HepG2 (cell line): ENCODE measurements at regions not wholly inside any gene's neighbourhood (a gene's known extent, or its start where the extent isn't known, plus 50 kb on each side); places are given as distances from the start of the nearest gene placed in this dataset.

ENCODE experiments used
- FOXA3 ChIP-seq: IDR thresholded peaks from 2 replicates; pipeline ENCODE4 v1.6.1; 2016; ENCODE audit warnings: missing genetic modification reagents, missing compliant biosample characterization
- HDAC2 ChIP-seq: sonication (generic); formaldehyde crosslinking; IDR thresholded peaks from 2 replicates; pipeline ENCODE4 v1.4.0; 2020; ENCODE audit warnings: missing genetic modification reagents
- KAT8 ChIP-seq: IDR thresholded peaks from 2 replicates; pipeline ENCODE4 v1.6.1; 2016; ENCODE audit warnings: missing genetic modification reagents, missing compliant biosample characterization
- KDM4B ChIP-seq: sonication (generic); formaldehyde crosslinking; IDR thresholded peaks from 2 replicates; pipeline ENCODE4 v1.4.0; 2020; ENCODE audit warnings: missing genetic modification reagents
- MIXL1 ChIP-seq: IDR thresholded peaks from 2 replicates; pipeline ENCODE4 v1.6.1; 2016
- NFKB2 ChIP-seq: sonication (generic); formaldehyde crosslinking; IDR thresholded peaks from 2 replicates; pipeline ENCODE4 v1.4.0; 2020; ENCODE audit warnings: missing genetic modification reagents, borderline replicate concordance
- RCOR2 ChIP-seq: IDR thresholded peaks from 2 replicates; pipeline ENCODE4 v1.6.1; 2016; ENCODE audit warnings: missing biosample characterization, missing genetic modification reagents
- TARDBP ChIP-seq: sonication (generic); formaldehyde crosslinking; IDR thresholded peaks from 2 replicates; pipeline ENCODE4 v1.8.0; 2022; ENCODE audit warnings: mild to moderate bottlenecking, missing genetic modification reagents
- TFE3 ChIP-seq: IDR thresholded peaks from 2 replicates; pipeline ENCODE4 v1.6.1; 2016
- ZBTB7B ChIP-seq: sonication (generic); formaldehyde crosslinking; IDR thresholded peaks from 2 replicates; pipeline ENCODE4 v1.4.0; 2020; ENCODE audit warnings: missing genetic modification reagents
- ZKSCAN8 ChIP-seq: IDR thresholded peaks from 2 replicates; pipeline ENCODE4 v1.6.1; 2016; ENCODE audit warnings: borderline replicate concordance, missing genetic modification reagents, missing compliant biosample characterization
- ZNF264 ChIP-seq: sonication (generic); formaldehyde crosslinking; IDR thresholded peaks from 2 replicates; pipeline ENCODE4 v1.4.0; 2020; ENCODE audit warnings: missing genetic modification reagents
- ZNF3 ChIP-seq: IDR thresholded peaks from 2 replicates; pipeline ENCODE4 v1.7.0; 2017; ENCODE audit warnings: inconsistent platforms
- TF ChIP-seq, protein P1 (sequence below): IDR thresholded peaks from 2 replicates; pipeline ENCODE4 v1.6.1; 2018; ENCODE audit warnings: missing genetic modification reagents, mild to moderate bottlenecking, missing compliant biosample characterization
- TF ChIP-seq, protein P2 (sequence below): sonication (generic); formaldehyde crosslinking; IDR thresholded peaks from 2 replicates; pipeline ENCODE4 v1.4.0; 2020; ENCODE audit warnings: missing genetic modification reagents
- TF ChIP-seq, protein P3 (sequence below): sonication (generic); formaldehyde crosslinking; IDR thresholded peaks from 2 replicates; pipeline ENCODE4 v1.4.0; 2020; ENCODE audit warnings: missing genetic modification reagents
- TF ChIP-seq, protein P4 (sequence below): sonication (generic); formaldehyde crosslinking; conservative IDR thresholded peaks from 2 replicates; pipeline ENCODE4 v1.8.0; 2022; ENCODE audit warnings: low read depth, missing genetic modification reagents
- TF ChIP-seq, protein P5 (sequence below): sonication (generic); formaldehyde crosslinking; IDR thresholded peaks from 2 replicates; pipeline ENCODE4 v1.4.0; 2020; ENCODE audit warnings: mild to moderate bottlenecking, missing genetic modification reagents, borderline replicate concordance

DNA sequence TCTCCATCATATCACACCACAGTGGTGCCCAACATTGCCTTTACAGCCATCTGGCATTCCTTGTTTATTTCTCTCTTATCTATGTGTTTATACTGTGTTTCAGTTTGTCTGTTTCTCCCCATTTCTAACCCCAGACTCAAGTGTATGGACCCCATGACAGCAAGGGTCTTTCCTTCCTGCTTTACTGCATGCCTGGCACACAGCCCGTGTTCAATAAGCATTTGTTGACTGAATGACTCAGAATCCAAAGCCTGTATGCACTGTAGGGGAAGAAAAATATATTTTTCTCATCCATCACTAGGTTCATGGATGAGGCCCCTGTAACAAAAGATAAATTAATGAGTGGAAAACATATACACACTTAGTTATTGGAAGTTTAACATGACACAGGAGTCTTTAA lies 190.8 kb upstream of the SEMA6A start (continued):
- TF ChIP-seq TFE3 (CRISPR knock-in tag) (peak; percentile 23; the same call in 1 of the 2 replicates), NFKB2 (CRISPR knock-in tag) (no peak), ZKSCAN8 (CRISPR knock-in tag) (0 out of 2 replicates have a peak, but pooled peaks have one; percentile 43), KAT8 (CRISPR knock-in tag) (0 out of 2 replicates have a peak, but pooled peaks have one; percentile 28), MIXL1 (peak; percentile 62; the same call in 1 of the 2 replicates), ZNF3 (no peak), TARDBP (CRISPR knock-in tag) (0 out of 2 replicates have a peak, but pooled peaks have one; percentile 38), ZNF264 (CRISPR knock-in tag) (0 out of 2 replicates have a peak, but pooled peaks have one; percentile 30), HDAC2 (CRISPR knock-in tag) (peak; percentile 55; the same call in 1 of the 2 replicates), FOXA3 (CRISPR knock-in tag) (peak; percentile 91), KDM4B (CRISPR knock-in tag) (no peak), ZBTB7B (CRISPR knock-in tag) (peak; percentile 93), RCOR2 (0 out of 2 replicates have a peak, but pooled peaks have one; percentile 25)
- TF ChIP-seq, protein P1, sequence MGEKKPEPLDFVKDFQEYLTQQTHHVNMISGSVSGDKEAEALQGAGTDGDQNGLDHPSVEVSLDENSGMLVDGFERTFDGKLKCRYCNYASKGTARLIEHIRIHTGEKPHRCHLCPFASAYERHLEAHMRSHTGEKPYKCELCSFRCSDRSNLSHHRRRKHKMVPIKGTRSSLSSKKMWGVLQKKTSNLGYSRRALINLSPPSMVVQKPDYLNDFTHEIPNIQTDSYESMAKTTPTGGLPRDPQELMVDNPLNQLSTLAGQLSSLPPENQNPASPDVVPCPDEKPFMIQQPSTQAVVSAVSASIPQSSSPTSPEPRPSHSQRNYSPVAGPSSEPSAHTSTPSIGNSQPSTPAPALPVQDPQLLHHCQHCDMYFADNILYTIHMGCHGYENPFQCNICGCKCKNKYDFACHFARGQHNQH (CRISPR knock-in tag): 0 out of 2 replicates have a peak, but pooled peaks have one; percentile 36
- TF ChIP-seq, protein P2, sequence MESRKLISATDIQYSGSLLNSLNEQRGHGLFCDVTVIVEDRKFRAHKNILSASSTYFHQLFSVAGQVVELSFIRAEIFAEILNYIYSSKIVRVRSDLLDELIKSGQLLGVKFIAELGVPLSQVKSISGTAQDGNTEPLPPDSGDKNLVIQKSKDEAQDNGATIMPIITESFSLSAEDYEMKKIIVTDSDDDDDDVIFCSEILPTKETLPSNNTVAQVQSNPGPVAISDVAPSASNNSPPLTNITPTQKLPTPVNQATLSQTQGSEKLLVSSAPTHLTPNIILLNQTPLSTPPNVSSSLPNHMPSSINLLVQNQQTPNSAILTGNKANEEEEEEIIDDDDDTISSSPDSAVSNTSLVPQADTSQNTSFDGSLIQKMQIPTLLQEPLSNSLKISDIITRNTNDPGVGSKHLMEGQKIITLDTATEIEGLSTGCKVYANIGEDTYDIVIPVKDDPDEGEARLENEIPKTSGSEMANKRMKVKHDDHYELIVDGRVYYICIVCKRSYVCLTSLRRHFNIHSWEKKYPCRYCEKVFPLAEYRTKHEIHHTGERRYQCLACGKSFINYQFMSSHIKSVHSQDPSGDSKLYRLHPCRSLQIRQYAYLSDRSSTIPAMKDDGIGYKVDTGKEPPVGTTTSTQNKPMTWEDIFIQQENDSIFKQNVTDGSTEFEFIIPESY (CRISPR knock-in tag): 0 out of 2 replicates have a peak, but pooled peaks have one; percentile 9
- TF ChIP-seq, protein P3, sequence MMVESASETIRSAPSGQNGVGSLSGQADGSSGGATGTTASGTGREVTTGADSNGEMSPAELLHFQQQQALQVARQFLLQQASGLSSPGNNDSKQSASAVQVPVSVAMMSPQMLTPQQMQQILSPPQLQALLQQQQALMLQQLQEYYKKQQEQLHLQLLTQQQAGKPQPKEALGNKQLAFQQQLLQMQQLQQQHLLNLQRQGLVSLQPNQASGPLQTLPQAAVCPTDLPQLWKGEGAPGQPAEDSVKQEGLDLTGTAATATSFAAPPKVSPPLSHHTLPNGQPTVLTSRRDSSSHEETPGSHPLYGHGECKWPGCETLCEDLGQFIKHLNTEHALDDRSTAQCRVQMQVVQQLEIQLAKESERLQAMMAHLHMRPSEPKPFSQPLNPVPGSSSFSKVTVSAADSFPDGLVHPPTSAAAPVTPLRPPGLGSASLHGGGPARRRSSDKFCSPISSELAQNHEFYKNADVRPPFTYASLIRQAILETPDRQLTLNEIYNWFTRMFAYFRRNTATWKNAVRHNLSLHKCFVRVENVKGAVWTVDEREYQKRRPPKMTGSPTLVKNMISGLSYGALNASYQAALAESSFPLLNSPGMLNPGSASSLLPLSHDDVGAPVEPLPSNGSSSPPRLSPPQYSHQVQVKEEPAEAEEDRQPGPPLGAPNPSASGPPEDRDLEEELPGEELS (CRISPR knock-in tag): peak; percentile 73
- TF ChIP-seq, protein P4, sequence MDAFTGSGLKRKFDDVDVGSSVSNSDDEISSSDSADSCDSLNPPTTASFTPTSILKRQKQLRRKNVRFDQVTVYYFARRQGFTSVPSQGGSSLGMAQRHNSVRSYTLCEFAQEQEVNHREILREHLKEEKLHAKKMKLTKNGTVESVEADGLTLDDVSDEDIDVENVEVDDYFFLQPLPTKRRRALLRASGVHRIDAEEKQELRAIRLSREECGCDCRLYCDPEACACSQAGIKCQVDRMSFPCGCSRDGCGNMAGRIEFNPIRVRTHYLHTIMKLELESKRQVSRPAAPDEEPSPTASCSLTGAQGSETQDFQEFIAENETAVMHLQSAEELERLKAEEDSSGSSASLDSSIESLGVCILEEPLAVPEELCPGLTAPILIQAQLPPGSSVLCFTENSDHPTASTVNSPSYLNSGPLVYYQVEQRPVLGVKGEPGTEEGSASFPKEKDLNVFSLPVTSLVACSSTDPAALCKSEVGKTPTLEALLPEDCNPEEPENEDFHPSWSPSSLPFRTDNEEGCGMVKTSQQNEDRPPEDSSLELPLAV (CRISPR knock-in tag): no peak
- TF ChIP-seq, protein P5, sequence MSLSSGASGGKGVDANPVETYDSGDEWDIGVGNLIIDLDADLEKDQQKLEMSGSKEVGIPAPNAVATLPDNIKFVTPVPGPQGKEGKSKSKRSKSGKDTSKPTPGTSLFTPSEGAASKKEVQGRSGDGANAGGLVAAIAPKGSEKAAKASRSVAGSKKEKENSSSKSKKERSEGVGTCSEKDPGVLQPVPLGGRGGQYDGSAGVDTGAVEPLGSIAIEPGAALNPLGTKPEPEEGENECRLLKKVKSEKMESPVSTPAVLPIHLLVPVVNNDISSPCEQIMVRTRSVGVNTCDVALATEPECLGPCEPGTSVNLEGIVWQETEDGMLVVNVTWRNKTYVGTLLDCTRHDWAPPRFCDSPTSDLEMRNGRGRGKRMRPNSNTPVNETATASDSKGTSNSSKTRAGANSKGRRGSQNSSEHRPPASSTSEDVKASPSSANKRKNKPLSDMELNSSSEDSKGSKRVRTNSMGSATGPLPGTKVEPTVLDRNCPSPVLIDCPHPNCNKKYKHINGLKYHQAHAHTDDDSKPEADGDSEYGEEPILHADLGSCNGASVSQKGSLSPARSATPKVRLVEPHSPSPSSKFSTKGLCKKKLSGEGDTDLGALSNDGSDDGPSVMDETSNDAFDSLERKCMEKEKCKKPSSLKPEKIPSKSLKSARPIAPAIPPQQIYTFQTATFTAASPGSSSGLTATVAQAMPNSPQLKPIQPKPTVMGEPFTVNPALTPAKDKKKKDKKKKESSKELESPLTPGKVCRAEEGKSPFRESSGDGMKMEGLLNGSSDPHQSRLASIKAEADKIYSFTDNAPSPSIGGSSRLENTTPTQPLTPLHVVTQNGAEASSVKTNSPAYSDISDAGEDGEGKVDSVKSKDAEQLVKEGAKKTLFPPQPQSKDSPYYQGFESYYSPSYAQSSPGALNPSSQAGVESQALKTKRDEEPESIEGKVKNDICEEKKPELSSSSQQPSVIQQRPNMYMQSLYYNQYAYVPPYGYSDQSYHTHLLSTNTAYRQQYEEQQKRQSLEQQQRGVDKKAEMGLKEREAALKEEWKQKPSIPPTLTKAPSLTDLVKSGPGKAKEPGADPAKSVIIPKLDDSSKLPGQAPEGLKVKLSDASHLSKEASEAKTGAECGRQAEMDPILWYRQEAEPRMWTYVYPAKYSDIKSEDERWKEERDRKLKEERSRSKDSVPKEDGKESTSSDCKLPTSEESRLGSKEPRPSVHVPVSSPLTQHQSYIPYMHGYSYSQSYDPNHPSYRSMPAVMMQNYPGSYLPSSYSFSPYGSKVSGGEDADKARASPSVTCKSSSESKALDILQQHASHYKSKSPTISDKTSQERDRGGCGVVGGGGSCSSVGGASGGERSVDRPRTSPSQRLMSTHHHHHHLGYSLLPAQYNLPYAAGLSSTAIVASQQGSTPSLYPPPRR (CRISPR knock-in tag): peak; percentile 33; the same call in 1 of the 2 replicates
